HG02610 (cell line): ENCODE measurements at regions not wholly inside any gene's neighbourhood (a gene's known extent, or its start where the extent isn't known, plus 50 kb on each side); places are given as distances from the start of the nearest gene placed in this dataset.
"Not testable (repeated sequence)": the region's sequence is repeated elsewhere in the genome, so short reads cannot be mapped to it uniquely, and the experiment has no call there.

Source experiments
- ATAC-seq: cut with Tn5 transposase; IDR thresholded peaks from one replicate; pipeline ENCODE4 v1.9.1; 2021; ENCODE audit warnings: mild to moderate bottlenecking, moderate library complexity; ENCODE audit not compliant: unreplicated experiment

DNA sequence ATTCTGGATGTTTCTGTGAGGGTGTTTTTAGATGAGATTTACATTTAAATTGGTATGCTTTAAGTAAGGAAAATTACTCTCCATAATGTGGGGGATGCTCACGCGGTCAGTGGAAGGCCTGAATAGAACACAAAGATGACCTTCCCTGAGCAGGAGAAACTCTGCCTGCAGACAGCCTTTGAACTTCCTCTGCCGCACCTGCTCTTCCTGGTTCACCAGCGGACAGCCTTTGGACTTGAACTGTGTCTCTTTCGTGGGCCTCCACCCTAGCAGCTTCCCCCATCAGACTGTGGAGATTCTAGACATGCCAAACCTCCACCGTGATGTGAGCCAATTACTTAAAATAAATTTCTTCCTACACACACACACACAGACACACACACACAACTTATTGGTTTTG, 210.7 kb downstream of the EFCAB11 start:
- ATAC-seq: no peak

DNA sequence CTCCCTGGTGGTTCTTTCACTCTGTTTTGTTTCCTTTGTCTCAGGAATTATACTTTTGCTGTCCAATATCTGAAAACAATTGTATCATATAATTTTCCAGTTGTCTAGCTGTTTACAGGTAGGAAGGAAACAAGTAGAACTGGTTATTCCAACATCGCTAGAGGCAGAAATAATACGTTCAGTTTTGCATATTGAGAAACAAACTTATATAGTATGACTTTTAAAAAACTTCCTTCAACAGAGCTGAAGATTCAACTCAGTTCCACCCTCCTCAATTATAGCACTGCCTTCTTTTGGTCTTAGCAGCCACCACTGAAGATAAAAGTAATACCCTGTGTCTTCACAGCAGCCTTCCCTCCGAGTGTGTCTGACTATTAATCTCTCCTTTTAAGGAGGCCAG, 214.3 kb downstream of the EFCAB11 start:
- no peak for ATAC-seq

DNA sequence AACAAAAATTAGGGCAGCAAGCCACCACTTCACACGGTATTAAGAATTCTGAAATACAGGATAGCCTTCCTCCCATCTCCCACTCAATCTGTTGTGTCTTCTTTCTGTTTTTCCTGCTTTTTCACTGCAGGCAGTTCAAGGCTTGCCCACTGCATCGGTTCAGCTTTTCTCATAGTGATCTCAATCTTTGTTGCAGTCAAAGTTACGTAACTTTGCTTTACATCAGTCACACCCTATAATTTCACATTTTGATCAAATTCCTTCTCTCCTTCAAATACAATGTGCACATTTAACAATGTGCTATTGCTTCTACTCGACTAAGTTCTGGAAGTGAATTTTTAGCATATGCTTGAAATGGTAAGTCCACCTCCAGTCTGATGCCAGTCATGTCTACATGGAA, 217.6 kb downstream of the EFCAB11 start:
- ATAC-seq: no peak

DNA sequence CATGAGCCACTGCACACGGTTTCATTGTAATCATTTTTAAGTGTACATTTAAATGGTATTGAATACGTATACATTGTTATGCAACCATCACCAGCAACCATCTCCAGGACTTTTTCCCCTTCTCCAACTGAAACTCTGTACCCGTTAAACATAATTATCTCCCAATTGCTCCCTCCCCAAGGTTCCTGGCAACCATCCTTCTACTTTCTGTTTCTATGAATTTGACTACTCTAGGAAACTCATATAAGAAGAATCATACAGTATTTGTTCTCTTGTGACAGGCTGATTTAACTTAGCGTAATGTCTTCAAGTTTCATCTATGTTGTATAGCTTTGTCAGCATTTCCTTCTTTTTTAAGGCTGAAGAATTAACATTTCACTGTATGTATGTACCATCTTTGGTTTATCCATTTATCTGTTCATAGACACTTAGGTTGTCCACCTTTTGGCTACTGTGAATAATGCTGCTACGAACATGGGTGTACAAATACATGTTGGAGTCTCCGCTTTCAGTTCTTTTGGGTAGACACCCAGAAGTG, 223.1 kb downstream of the EFCAB11 start:
- no peak for ATAC-seq

DNA sequence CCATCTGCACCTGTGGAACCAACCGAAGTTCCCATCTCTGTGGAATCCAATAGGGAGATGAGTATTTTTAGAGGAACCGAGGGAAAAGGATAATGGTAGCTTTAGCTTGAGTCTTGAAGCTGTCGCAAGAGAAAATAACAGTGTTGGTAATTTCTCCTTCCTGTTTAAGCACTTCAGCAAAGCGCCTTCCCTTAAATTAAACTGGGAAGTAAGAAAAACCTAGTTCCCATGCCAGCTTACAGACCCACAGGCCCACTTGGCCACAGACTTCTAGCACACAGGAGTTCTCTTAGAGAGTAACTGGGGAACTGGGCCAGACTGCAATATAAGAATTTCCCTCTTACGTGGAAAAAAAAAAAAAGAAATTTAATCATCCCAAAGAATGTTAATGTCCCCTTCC, 223.8 kb downstream of the EFCAB11 start:
- no peak for ATAC-seq

DNA sequence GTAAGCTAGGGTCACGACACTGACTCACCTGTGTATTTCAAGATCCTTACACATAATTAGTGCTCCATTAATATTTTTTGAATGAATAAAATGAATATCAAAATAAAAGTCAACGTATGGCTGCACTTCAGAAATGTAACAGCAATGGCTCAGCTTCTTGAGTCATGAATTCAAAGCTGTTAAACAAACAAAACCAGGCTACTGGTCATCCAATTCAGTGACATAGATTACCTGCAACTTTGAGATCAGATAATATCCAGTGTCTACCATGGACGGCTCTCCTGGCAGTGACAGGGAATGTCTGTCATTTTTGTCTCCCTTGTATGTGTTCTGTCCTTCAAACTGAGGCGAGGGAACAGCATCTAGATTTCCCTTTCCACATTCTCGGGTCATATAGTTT, 225.6 kb downstream of the EFCAB11 start:
- ATAC-seq: no peak

DNA sequence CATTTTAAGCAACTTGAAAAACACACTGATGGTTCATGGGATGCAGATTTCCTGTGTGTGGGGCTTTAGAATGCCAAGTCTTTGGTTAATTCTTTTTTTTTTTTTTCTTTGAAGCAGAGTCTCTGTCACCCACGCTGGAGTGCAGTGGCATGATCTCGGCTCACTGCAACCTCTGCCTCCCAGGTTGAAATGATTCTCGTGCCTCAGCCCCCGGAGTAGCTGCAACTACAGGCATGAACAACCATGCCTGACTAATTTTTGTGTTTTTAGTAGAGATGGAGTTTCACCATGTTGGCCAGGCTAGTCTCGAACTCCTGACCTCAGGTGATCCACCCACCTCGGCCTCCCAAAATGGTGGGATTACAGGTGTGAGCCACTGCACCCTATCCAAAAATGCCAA, 228.3 kb downstream of the EFCAB11 start:
- not testable (repeated sequence) for ATAC-seq

DNA sequence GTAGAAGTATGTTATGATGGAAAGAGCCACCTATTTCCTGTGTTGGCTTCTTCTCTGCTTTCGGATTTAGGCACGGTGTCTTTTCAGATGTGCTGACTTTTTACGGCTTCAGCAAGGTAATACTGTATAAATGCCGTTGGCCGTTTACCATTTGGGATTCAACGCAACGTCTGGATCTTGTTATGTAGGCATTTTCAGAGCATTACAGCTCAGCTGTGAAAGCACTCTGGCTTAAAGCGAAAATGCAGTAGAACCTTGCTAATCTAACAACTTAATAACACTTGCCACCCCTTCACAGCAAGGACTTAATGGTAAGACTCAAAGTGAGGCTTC, 229.9 kb downstream of the EFCAB11 start:
- ATAC-seq: no peak

DNA sequence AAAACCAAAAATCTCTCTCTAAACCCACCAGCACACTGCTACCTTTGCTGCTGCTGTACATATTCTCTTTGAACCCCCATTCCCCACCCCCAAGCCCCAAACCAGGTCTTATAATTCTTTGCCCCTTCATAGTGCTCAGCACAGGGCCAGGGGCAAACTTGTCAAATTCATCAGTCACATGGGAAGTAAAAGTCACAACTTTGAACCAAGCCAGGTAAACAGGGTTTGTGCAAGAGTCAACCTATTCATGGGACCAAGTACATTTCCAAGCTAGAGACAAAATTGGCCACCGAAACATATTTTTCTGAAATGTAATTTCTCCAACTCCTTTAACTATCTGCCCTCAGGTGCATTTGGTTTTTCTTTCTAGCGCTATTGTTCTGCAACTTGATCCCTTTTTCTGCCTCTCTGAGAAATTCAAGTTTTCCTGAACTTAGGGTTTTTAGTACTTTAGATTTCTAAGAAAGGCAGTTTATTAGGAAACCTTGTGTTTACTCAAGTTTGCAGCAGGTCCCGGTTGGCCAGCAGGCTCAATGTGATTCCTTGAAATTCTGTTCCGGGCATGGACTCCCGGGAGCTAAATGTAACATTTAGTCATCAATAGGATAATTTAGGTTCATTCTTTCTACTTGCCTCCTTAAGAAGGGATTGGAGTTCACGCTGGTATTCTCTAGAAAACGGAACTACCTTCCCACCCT, 230.5 kb downstream of the EFCAB11 start:
- ATAC-seq: no peak

DNA sequence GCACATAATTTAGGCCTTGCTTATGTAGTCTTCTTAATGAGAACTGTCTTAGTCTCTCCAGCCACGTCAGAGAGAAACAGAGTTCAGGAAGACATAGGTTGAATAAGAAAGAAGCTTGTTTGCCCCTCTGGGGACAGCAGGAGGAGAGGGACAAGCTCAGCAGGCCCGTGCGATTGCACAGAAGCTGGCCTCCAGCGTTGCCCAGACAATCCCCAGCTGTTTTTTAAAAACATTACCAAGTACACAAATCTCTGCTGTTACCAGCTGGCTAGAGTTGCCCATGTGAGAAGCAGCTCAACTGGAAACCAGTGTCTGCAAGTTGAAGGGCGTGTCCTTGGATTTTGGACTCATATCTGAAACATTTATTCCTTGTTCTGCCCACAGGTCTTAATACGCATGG, 232.6 kb downstream of the EFCAB11 start:
- ATAC-seq: no peak

DNA sequence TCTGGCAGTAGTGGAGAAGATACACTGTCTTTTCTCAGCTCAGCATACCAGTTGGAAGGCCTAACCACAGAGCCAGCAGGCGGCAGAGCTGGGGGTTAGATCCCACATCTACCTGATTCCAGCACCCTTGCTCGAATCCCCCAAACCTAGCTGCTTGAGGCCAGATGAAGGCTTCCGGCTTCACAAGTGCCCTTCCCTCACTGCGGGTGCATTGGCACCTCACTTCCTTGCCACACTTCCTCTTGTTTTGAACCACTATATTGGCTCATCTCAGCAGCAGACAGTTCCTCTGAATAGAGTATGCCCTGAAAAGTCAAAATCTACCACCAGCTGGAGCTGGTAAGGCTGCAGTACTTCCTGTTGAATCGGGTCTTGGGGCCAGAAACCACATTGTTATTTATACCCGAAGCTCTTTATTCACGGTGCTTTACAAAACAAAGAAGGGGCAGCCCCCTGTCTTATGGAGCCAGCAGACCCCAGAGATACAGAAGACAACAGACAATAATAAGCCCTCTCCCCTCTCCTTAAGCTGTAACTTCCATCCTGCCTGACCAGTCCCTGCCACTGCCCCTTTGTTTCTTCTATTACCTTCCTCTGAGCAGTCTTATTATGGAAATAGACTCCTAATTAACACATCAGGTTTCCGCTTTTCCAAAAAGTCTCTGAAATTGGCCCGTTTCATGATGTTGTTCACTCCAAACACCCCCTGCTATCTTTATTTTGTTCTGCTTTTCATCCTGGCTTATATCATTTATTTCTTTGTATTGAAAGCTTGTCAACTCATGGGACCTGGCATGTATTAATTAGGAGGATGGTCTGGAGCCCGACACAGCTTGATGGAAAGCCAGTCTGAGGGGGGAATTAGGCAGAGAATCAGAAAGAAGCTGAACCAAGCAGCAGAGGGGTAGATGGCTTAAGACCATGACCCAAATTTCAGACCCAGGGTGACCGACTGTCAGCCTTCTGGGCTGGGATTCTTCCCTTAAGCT, 233.5 kb downstream of the EFCAB11 start:
- peak; percentile 69 for ATAC-seq

DNA sequence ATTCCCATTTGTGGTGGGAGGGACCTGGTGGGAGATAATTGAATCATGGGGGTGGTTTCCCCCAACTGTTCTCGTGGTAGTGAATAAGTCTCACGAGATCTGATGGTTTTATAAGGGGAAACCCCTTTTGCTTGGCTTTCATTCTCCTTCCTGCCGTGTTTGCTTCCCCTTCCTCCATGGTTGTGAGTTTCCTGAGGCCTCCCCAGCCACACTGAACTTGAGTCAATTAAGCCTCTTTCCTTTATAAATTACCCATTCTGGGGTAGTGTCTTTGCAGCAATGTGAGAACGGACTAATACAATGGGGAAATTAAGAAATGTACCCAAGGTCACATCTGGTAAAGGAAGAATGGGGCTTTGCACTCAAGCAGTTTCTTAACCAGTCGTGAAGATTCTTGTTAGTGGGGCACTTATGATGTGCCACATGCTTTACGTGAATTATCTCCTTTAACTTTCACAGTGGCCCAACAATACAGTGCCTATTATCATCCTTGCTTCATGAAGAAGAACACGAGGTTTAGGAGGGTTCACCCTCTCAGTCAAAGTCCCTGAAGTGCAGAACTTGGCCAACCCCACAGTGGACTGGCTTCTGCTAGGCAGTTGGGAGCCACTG, 234.3 kb downstream of the EFCAB11 start:
- no peak for ATAC-seq

DNA sequence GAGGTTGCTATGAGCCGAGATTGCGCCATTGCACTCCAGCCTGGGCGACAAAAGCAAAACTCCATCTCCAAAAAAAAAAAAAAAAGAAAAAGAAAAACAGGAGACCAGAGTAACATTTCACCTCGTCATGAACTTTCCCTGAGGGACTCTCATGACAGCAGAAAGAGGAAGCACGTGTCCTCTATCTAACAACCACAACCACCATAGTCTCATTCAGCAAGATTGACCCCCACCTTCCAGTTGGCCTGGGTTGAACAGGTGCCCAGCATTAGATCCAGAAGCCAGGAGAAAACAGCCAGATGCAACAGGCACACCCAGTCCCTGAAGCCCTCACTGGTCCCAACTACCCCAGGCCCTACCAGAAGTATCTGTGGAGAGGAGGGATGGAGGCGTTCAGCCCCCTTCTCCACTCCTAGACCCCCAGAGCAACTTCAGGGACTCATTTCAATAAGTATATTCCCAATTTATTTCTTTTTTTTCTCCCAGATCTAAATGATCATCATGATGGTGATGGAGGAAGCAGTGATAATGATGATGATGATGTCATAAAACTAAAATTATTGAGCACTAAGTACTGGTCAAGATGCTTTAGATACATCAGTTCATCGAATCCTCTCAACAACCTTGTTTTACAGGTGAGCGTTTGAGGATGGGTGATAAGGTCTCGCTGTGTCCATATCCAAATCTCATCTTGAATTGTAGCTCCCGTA, 235.0 kb downstream of the EFCAB11 start:
- peak; percentile 49 for ATAC-seq

DNA sequence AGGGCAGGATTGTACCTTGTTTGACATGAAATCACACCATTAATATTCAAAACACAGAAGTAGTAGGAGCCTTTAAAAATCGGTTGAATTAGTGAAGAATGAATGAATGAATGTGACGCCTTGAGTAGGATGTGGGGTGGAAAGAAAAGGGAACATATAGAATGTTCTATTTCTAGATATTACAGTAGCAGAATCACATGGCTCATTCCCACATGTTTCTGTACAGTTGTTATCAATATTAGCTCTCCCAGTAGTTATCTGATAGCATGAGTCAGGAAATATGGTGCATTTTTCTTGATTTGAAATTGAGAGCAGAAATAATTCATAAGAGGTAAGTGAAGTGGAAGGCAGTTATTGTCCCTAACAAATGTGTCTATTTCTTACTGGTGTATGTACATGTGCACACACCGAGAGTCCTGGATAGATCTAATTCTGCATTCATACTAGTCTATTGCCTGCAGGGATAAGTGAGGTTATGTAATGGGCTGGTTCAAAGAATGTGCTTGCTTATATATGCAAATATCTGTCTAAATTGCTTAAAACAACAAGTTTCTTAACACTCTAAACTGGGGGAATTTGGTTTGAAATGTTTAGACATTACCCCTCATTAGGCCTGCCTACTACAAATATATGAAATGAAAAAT, 245.4 kb downstream of the EFCAB11 start:
- no peak for ATAC-seq

DNA sequence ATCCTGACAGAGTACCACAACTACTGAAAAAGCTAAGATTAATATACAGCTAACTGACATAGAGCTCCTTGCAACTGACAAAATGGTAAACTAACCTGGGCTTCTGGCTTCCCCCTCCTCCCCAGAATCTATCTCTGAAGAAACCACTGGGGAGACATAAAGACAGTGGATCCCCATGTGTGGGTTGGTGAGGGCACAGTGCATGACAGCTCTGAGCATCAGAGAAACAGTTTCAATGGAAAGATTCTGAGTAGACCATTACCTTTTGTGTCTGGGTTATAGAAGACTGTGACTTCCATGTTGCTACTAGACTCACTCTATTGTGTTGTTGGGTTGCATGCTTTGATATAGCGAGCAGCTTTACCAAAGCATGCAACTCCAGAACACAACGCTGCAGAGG, 247.4 kb downstream of the EFCAB11 start:
- ATAC-seq: no peak

DNA sequence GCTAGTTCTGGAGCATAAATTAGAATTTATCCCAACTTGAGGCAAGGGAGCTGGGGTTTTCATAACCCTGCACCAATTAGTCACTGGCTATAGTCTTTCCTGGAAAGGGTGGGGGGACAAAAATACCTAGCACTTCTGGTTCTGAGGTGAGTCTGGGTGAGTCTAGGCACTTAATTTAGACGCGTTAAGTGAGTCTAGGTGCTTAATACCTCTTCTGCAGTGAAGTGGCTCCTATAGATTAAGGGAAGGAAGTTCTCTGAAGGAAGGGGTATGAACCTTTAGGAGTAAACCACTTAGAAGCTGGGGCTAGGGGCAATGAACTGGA, 251.7 kb downstream of the EFCAB11 start:
- no peak for ATAC-seq

DNA sequence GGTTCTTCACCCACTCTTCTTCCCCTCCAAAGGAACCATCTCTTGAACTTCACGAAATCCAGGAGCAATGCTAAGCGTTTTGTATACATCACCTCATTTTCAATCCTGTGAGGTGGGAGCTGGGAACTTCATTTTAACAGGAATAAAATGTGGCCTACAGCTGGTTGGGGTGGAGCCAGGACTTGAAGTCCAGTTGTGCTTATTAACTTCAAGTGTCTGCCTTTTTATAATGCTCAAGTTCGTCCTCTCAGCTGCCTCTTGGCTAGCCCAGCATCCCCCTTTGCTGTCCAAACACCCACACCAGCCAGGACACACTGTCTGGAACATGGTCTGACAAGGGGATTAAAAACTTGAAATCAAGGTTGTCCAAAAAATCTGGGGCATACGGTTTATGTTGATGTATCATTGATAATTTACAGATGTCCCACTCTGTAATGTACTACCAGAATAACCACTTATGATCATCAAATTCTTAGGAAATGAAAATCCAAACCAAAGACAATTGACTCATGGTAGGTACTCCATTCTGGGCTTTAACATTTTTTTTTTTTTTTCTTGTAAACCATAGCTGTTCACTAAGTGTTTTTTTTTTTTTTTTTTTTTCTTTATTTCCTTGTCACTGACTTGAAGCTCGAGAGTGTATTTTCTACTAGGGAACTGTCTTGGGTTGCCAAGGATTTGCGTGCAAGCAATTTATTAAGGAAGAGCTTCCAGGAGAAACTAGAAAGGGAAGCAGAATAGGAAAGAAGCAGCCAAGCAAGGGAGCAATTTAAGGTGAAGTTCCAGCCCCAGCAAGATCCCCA, 252.3 kb downstream of the EFCAB11 start:
- no peak for ATAC-seq

DNA sequence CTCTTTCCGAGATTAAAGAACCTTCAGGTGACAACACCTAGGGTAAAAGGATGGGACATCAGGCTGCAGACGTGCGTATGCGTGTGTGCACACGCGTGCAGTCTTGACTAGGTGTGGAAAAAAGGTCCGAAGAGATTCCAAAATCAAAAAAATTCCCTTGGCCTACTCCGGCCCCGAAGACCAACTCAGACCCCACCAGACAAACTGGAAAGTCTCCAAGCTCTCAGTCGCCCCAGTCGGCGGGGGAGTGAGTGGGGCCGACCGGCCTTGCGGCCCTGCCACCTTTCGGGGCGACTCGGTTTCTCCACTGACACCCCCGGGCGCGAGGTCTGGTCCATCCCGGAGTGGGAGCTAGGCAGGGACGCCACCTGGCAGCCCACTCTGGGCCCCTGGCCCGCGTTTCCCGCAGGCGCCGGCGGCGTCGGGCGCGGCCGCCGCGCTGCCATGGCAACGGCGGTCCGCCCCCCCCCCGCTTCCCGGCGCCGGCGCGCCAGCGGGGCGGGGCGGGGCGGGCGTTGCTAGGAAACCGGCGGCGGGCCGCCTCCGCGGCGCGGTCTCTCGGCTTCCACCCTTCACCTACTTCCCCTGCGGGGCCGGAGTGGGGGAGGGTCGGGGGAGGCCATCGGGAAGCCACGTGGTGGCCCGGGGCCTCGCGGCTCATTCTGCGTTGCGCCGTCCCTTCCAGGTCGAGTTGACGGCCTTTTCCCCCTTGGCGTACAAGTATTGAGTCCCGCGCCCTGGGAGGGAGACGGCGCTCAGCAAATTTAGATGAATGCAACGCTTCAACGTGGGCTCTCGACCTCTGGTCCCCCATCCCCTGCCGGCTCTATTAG, 253.1 kb downstream of the EFCAB11 start:
- ATAC-seq: peak; percentile 89

DNA sequence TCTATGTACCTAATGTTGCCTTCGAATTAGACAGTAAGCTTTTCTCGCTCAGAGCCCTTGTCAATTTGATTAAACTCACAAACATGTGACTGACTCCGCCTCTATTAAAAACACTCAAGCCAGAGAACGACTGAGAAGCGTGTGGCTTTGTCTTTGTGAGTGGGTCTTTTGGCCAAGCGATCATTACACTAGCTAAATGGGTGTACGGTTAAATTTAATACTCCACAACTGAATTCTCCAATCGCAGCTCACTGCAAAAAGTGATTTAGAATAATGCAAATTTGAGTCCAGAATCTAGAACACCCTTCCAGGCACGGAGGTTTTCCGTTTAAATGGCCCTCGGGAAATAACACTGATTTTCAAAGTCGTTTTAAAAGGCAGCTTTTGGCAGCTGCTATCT, 253.7 kb downstream of the EFCAB11 start:
- ATAC-seq: no peak
